Epithelial cell of proximal tubule (primary cell): ENCODE measurements at regions not wholly inside any gene's neighbourhood (a gene's known extent, or its start where the extent isn't known, plus 50 kb on each side); places are given as distances from the start of the nearest gene placed in this dataset.

Experiments
- DNase-seq: peaks from one replicate; pipeline ENCODE4 v3.0.0-alpha.2; 2011; ENCODE audit warnings: low read depth
- H3K4me3 ChIP-seq: 2 replicates; pipeline ENCODE4 v1.5.1; 2011; ENCODE audit warnings: low read depth, mild to moderate bottlenecking, low read length
- TF ChIP-seq, protein P1 (sequence below): conservative IDR thresholded peaks from 2 replicates; pipeline ENCODE4 v1.5.1; 2012; ENCODE audit warnings: low read depth, mild to moderate bottlenecking, low read length

- no peak overlapping the region for H3K4me3 ChIP-seq
- no peak for DNase-seq
- TF ChIP-seq, protein P1, sequence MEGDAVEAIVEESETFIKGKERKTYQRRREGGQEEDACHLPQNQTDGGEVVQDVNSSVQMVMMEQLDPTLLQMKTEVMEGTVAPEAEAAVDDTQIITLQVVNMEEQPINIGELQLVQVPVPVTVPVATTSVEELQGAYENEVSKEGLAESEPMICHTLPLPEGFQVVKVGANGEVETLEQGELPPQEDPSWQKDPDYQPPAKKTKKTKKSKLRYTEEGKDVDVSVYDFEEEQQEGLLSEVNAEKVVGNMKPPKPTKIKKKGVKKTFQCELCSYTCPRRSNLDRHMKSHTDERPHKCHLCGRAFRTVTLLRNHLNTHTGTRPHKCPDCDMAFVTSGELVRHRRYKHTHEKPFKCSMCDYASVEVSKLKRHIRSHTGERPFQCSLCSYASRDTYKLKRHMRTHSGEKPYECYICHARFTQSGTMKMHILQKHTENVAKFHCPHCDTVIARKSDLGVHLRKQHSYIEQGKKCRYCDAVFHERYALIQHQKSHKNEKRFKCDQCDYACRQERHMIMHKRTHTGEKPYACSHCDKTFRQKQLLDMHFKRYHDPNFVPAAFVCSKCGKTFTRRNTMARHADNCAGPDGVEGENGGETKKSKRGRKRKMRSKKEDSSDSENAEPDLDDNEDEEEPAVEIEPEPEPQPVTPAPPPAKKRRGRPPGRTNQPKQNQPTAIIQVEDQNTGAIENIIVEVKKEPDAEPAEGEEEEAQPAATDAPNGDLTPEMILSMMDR, result no peak
These were observed 1195.3 kb upstream of the NUDT12 start for GRCh38 chr5:104757915-104758314.

DNA sequence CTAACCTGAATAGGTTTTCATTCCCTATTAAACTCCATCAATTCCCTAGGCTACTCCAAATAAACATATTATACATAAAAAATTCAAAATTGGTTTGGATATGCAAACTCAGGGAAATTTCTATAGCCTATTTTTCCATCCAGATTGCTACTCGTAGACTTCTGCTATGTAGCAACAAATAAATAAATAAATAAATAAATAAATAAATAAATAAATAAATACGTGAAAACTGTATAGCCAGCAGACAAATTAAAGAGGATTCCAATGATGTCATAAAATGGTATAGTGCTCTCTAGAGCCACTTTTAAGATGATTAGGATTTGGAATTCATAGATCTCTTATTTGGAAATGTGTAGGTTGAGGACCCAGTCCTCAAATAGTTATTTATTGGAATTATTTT, 1193.2 kb upstream of the NUDT12 start:
- DNase-seq, result no peak
- TF ChIP-seq, protein P1, result no peak
- no peak overlapping the region for H3K4me3 ChIP-seq

DNA sequence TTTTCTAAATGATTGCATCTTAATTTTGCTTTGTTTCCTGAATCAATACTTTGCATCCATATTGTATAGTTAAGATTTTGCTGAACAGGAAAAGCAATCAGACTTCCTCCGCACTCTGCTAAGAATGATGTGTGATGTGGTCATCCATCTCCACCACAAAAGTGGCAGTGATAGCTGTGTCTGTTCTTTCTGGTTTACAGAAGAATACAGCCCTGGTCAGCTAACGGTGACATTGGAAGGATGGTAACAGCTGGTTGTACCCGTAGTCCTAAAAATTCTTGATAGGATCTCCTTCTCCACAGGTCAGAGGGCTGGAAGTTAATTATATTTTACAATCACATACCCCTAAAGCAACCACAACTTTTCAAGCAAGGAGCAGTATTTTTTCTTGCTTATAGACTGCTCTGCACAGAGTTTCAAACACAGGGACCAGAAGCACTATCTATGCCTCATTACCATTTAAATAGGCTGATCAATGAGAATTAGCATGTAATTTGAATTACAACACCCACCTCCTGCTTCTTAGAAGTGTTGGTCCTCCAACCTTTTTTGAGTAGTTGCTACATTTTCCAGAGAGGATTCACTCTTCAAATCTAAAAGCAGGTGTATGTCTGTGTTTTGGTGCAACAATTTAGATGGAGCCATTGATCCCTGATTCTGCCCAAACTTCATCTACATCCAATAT, 1191.9 kb upstream of the NUDT12 start:
- TF ChIP-seq, protein P1, result no peak
- H3K4me3 ChIP-seq, result no peak overlapping the region
- DNase-seq, result no peak

DNA sequence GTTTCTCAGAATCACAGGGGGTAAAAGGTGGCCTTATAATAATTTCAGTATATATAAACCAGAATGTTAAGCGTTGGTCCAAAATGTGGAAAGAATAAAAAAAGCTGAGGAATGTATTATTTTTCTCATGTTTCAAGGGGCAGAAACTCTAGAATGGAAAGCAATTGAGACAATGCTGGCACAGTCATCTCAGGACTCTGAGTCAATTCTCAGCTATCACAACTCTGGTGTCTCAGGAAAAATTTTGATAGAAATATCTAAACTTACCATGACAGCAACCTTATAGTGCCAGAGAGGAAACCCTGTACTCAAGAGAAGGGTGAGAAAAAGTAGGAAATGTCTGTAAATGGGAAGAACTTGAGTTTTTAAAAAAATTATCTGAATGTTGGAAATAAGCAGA, 1189.4 kb upstream of the NUDT12 start:
- TF ChIP-seq, protein P1, result no peak

GRCh38 chr5:104739905-104740304, 1177.3 kb upstream of the NUDT12 start:
- H3K4me3 ChIP-seq, result no peak overlapping the region
- TF ChIP-seq, protein P1, result no peak
- no peak for DNase-seq

More for the DNA sequence above, 1189.4 kb upstream of the NUDT12 start:
- no peak overlapping the region for H3K4me3 ChIP-seq
- DNase-seq, result no peak

DNA sequence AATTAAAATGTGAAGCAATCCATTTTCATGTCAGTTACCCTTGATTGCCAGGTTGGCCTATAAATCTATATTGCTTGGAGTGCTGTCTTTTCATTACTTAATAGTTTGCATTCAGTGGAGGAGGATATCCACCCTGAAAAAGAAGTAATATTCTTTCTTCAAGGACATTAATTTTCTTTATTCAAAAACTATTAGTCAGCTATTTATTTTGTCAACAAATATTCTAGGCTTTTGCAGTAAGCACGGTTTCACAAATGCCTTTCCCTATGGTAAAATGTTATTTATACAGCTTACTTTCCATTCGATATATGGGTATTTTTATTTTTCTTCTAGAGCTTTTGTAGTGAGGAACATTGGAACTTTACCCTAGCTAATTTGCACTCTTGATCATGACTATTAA, 1176.9 kb upstream of the NUDT12 start:
- TF ChIP-seq, protein P1, result no peak
- no peak for DNase-seq
- no peak overlapping the region for H3K4me3 ChIP-seq

GRCh38 chr5:104736073-104736472, 1173.5 kb upstream of the NUDT12 start:
- TF ChIP-seq, protein P1, result no peak
- DNase-seq, result no peak
- H3K4me3 ChIP-seq, result no peak overlapping the region
